HUES48 (cell line): ENCODE measurements at regions not wholly inside any gene's neighbourhood (a gene's known extent, or its start where the extent isn't known, plus 50 kb on each side); places are given as distances from the start of the nearest gene placed in this dataset.

Experiments
- H3K27ac ChIP-seq: one replicate; pipeline ENCODE4 v1.7.0; 2013; ENCODE audit warnings: low read depth, low read length, inconsistent platforms
- H3K27me3 ChIP-seq: 2 replicates; pipeline ENCODE4 v1.6.1; 2013; ENCODE audit warnings: mild to moderate bottlenecking, low read length; ENCODE audit not compliant: control insufficient read depth, insufficient read depth
- H3K36me3 ChIP-seq: 2 replicates; pipeline ENCODE4 v1.6.1; 2013; ENCODE audit warnings: low read length; ENCODE audit not compliant: control insufficient read depth, insufficient read depth
- H3K4me1 ChIP-seq: 2 replicates; pipeline ENCODE4 v1.6.1; 2013; ENCODE audit warnings: mild to moderate bottlenecking, low read length; ENCODE audit not compliant: control insufficient read depth, insufficient read depth
- H3K4me3 ChIP-seq: 2 replicates; pipeline ENCODE4 v1.5.1; 2013; ENCODE audit warnings: mild to moderate bottlenecking, low read depth, low read length
- H3K9ac ChIP-seq: 2 replicates; pipeline ENCODE4 v1.6.1; 2013; ENCODE audit warnings: mild to moderate bottlenecking, low read depth, low read length, moderate library complexity
- H3K9me3 ChIP-seq: 2 replicates; pipeline ENCODE4 v1.6.1; 2013; ENCODE audit warnings: low read length; ENCODE audit not compliant: control insufficient read depth, insufficient read depth

GRCh38 chr22:48675141-48675829, 1152.4 kb downstream of the BRD1 start:
- H3K9me3 ChIP-seq = peaks cover 9% of the 10 kb centered on the region; the same call in 1 of the 2 replicates
- no peak overlapping the region for H3K9ac ChIP-seq

GRCh38 chr22:48673806-48674500, 1153.7 kb downstream of the BRD1 start:
- Histone ChIP-seq H3K27ac (no peak overlapping the region), H3K27me3 (no peaks in the 10 kb centered on the region), H3K9ac (no peak overlapping the region), H3K36me3 (no peaks in the 10 kb centered on the region), H3K4me3 (no peak overlapping the region), H3K9me3 (peaks cover 9% of the 10 kb centered on the region; the same call in 1 of the 2 replicates), H3K4me1 (no peaks in the 10 kb centered on the region)

More at GRCh38 chr22:48675141-48675829, 1152.4 kb downstream of the BRD1 start:
- no peaks in the 10 kb centered on the region for H3K27me3 ChIP-seq
- no peaks in the 10 kb centered on the region for H3K4me1 ChIP-seq
- H3K27ac ChIP-seq = no peak overlapping the region
- no peak overlapping the region for H3K4me3 ChIP-seq
- no peaks in the 10 kb centered on the region for H3K36me3 ChIP-seq

DNA sequence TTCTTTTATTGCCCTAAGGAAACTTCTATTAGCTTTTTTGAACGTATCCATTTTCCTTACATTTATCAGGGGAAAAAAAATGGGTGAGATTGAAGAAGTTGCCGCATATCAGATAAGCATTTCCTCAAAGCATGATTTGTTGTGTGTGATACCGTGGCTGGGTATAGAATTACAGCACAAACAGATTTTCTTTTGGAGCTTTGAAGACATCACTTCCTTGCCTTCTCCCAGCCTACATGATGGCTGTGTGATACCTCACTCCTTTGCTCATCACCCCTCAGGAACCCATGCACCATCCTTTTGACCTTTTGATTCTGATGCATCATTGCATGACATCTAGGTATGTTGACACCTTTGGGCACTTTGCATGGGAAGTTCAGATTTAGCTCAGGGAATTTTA, 1155.3 kb downstream of the BRD1 start:
- H3K9me3 ChIP-seq = peaks cover 9% of the 10 kb centered on the region; the same call in 1 of the 2 replicates
- H3K27ac ChIP-seq = no peak overlapping the region
- H3K9ac ChIP-seq = no peak overlapping the region
- no peak overlapping the region for H3K4me3 ChIP-seq
- no peaks in the 10 kb centered on the region for H3K36me3 ChIP-seq
- no peaks in the 10 kb centered on the region for H3K27me3 ChIP-seq
- H3K4me1 ChIP-seq = no peaks in the 10 kb centered on the region

- H3K4me1 ChIP-seq = no peaks in the 10 kb centered on the region
- H3K27me3 ChIP-seq = no peaks in the 10 kb centered on the region
- no peak overlapping the region for H3K9ac ChIP-seq
- H3K9me3 ChIP-seq = peaks cover 9% of the 10 kb centered on the region; the same call in 1 of the 2 replicates
- no peaks in the 10 kb centered on the region for H3K36me3 ChIP-seq
- no peak overlapping the region for H3K27ac ChIP-seq
- no peak overlapping the region for H3K4me3 ChIP-seq
These were observed 1156.9 kb downstream of the BRD1 start for GRCh38 chr22:48670731-48671130.

DNA sequence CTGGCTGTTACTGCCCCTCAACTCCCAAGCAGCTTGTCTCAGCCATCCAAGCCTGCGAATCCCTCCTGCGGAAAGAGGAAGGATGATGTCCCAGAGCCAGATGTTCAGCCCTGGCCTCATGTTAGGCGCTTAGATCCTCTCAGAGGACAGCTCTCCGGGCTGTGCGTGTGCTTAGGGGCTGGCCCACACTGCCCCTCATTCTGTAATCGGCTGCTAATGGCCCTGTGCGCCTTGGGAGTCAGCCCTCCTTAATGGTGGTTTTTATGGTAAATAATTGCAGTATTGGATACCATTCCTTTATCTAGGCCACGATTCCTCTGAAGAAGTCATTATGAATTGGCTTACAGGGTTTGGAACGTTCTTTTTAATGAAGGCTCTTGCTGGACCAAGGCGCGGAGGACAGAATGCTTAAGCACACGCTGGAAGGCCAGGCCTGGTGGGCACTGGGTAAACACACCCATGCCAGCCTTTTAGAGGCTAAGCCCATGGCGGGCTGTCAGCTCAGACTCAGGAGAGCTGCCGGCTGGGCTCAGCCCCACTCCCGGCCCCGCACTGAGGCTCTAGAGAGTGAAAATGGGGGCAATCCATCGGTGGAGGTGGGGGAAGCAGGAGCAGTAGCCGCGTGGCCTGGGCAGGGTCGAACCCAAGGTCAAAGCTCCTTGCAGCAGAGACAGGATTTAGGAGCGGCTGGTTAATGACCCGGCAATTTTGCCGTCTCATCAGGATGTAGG, 1157.5 kb downstream of the BRD1 start:
- Histone ChIP-seq H3K27ac (no peak overlapping the region), H3K9me3 (peaks cover 9% of the 10 kb centered on the region; the same call in 1 of the 2 replicates), H3K36me3 (no peaks in the 10 kb centered on the region), H3K9ac (no peak overlapping the region), H3K4me3 (no peak overlapping the region), H3K4me1 (no peaks in the 10 kb centered on the region), H3K27me3 (no peaks in the 10 kb centered on the region)

DNA sequence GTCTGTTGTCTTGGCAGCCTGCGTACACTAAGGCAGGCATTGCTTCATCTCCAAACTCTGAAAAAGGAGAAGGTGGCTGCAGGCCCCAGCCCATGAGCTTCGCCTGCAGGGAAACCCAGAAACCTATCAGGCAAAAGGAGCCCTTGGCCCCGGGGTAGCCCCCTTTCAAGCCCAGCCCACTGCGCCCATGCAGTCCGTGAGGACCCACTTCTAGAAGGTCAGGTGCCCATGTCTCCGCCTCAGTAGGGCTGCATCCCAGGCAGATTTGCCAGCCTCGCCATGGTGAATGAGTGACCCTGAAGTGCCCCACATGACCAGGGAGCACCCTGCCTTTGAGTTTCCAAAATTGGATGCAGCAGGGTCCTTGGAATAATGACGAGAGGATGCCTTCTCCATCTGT, 1158.4 kb downstream of the BRD1 start:
- no peaks in the 10 kb centered on the region for H3K27me3 ChIP-seq
- no peak overlapping the region for H3K4me3 ChIP-seq
- H3K9me3 ChIP-seq = peaks cover 9% of the 10 kb centered on the region; the same call in 1 of the 2 replicates
- no peaks in the 10 kb centered on the region for H3K36me3 ChIP-seq
- H3K4me1 ChIP-seq = no peaks in the 10 kb centered on the region
- H3K27ac ChIP-seq = no peak overlapping the region
- H3K9ac ChIP-seq = no peak overlapping the region

GRCh38 chr22:48667289-48667688, 1160.4 kb downstream of the BRD1 start:
- peaks cover 12% of the 10 kb centered on the region; the same call in 1 of the 2 replicates for H3K9me3 ChIP-seq
- H3K27ac ChIP-seq = no peak overlapping the region
- H3K36me3 ChIP-seq = no peaks in the 10 kb centered on the region
- H3K27me3 ChIP-seq = no peaks in the 10 kb centered on the region
- no peaks in the 10 kb centered on the region for H3K4me1 ChIP-seq
- no peak overlapping the region for H3K9ac ChIP-seq
- H3K4me3 ChIP-seq = no peak overlapping the region

- Histone ChIP-seq H3K4me1 (no peaks in the 10 kb centered on the region), H3K9me3 (peaks cover 8% of the 10 kb centered on the region; the same call in 1 of the 2 replicates), H3K9ac (no peak overlapping the region), H3K27ac (no peak overlapping the region), H3K4me3 (no peak overlapping the region), H3K36me3 (no peaks in the 10 kb centered on the region), H3K27me3 (no peaks in the 10 kb centered on the region)
These were observed 1161.1 kb downstream of the BRD1 start for GRCh38 chr22:48666620-48667019.

DNA sequence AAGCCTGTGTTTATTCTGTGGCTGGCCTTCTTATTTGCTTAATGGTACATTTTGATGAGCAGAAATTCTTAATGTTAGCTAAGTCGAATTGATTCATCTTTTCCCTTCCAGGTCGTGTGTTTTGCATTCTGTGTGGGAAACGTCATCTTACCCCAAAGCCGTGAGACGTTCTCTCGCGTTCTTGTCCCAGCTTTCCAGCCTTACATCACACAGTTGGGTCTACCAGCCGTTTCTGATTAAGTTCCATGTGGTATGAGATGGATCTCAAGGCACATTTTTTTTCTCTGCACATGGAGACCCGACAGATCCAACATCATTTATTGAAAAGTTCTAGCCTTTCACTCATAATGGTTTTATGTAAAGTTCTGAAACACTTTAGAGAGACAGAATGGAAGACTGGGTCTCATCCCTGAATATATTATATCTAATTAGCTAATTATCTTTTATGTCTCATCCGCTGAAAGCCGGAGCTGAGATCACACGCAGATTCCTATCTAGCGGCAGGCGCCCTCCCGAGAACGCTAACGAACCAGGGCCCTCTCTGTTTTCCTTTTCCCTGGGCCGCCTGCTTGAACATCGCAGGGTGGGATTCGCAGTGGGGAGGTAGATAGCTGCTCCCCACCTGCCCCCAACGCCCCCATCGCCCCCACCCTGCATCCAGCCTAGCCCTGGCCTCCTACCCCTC, 1162.2 kb downstream of the BRD1 start:
- Histone ChIP-seq H3K9me3 (peaks cover 6% of the 10 kb centered on the region; the same call in 1 of the 2 replicates), H3K9ac (no peak overlapping the region), H3K4me1 (no peaks in the 10 kb centered on the region), H3K4me3 (no peak overlapping the region), H3K36me3 (no peaks in the 10 kb centered on the region), H3K27ac (no peak overlapping the region), H3K27me3 (no peaks in the 10 kb centered on the region)

- no peaks in the 10 kb centered on the region for H3K27me3 ChIP-seq
- H3K4me3 ChIP-seq = no peak overlapping the region
- no peak overlapping the region for H3K27ac ChIP-seq
- H3K9ac ChIP-seq = no peak overlapping the region
- peaks cover 6% of the 10 kb centered on the region; the same call in 1 of the 2 replicates for H3K9me3 ChIP-seq
- no peaks in the 10 kb centered on the region for H3K4me1 ChIP-seq
- no peaks in the 10 kb centered on the region for H3K36me3 ChIP-seq
These were observed 1163.1 kb downstream of the BRD1 start for GRCh38 chr22:48664586-48664985.
